HG03280 (cell line): ENCODE measurements at regions not wholly inside any gene's neighbourhood (a gene's known extent, or its start where the extent isn't known, plus 50 kb on each side); places are given as distances from the start of the nearest gene placed in this dataset.

Source experiments
- ATAC-seq: cut with Tn5 transposase; IDR thresholded peaks from one replicate; pipeline ENCODE4 v1.9.1; 2021; ENCODE audit warnings: mild to moderate bottlenecking, moderate library complexity; ENCODE audit not compliant: unreplicated experiment

DNA sequence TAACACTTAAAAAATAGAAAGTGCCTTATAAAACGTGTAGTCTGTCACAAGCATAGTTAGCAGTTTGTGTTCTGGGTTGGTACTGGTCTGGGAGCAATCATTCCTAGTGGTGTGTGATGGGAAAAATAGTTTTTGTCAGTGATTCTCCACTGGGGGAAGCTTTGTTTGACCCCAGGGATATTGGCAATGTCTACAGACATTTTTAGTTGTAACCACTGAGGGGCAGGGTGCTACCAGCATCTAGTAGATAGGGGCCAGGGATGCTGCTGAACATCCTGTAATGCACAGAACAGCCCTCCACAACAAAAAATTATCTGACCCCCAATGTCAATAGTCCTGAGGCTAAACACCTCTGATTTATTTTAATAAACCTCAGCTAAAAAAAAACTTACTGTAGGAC, 51.6 kb upstream of the CREB5 start:
- no peak for ATAC-seq

DNA sequence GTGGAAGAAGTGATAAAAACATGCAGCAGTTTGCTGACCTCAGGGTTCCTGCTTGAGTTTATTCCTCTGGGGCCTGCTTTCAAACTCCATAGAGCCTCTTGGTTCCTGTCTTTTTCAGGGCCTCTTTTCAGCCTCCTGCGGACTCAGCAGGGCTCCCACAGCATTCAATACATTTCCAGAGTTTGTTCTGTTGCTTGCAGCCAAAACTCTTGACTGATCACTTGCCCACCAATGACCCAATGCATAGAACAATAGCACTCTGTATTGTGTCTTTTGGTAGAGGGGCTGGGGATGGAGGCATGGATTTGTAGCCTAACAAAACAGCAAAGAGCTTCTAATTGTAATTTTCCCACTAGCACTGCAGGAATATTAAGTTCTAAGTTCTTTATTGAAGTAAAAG, 50.8 kb upstream of the CREB5 start:
- ATAC-seq, result no peak

DNA sequence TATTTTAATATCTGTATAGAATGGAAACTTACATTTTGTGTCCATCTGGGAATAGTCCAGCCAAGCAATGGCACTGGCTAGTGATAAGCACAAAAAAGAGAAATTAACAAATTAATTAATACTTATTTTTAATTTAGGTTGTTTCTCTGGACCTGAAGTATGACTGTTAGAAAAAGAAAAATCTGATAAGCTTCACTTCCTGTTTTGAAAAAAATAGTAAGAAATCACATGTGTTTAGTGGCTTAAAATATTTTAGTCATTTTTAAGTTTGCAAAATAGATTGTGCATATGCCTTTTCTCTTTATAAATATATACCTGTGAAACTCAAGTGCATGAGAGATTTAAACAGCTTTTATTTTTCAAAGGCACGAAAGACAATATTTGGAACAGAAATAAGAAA, 50.1 kb upstream of the CREB5 start:
- ATAC-seq, result no peak
